HCT116 (cell line): ENCODE measurements at regions not wholly inside any gene's neighbourhood (a gene's known extent, or its start where the extent isn't known, plus 50 kb on each side); places are given as distances from the start of the nearest gene placed in this dataset.
"Not testable (repeated sequence)": the region's sequence is repeated elsewhere in the genome, so short reads cannot be mapped to it uniquely, and the experiment has no call there.

Experiments used
- ATAC-seq: fragments of 200-7000 bp; cut with Tn5 transposase; 2 replicates; pipeline ENCODE4 v1.9.1; 2020; ENCODE audit warnings: mild to moderate bottlenecking, moderate library complexity
- BruUV-seq: library from RNA; stranded (reverse); fragments of 400-500 nt; replicated peaks from 2 replicates; lab custom pipeline; 2021; lab: Mats Ljungman, UMichigan
- CTCF ChIA-PET: fragments of 300-600 bp; sonication (Branson Sonifier 250); formaldehyde crosslinking; loops from one replicate; lab custom pipeline; 2021; ENCODE audit warnings: antibody characterized with exemption; lab: Charles Lee
- POLR2A ChIA-PET: fragments of 300-600, 350-600 bp; sonication (Branson Sonifier 250); formaldehyde crosslinking; loops from one replicate; lab custom pipeline; 2021; ENCODE audit warnings: antibody characterized with exemption; lab: Charles Lee
- RAD21 ChIA-PET, 2 experiments: fragments of 300-600 bp; sonication (Branson Sonifier 250); formaldehyde crosslinking; loops; one replicate each; lab custom pipeline; 2023; ENCODE audit warnings: low total read pairs in 2 of 2; ENCODE audit not compliant: uncharacterized antibody in 2 of 2, unreplicated experiment in 2 of 2, low non-redundant PET in 1 of 2; lab: Charles Lee
- DNase-seq: peaks from one replicate; pipeline ENCODE4 v3.0.0-alpha.2; 2010; ENCODE audit warnings: low read depth, low spot score
- H2AFZ ChIP-seq: fragments of 200-600 bp; shearing (Covaris generic), sonication (generic); 2 replicates; pipeline ENCODE4 v1.6.1; 2017; ENCODE audit warnings: low read depth, mixed run types, mixed read lengths, antibody characterized with exemption, low read length; ENCODE audit not compliant: poor library complexity, severe bottlenecking
- H3K27ac ChIP-seq: 2 replicates; pipeline ENCODE4 v1.5.1; 2012; ENCODE audit warnings: low read depth, low read length
- H3K27me3 ChIP-seq: fragments of 200-600 bp; sonication (generic); 2 replicates; pipeline ENCODE4 v1.6.1; 2016; ENCODE audit warnings: mixed run types, low read length, mixed read lengths; ENCODE audit not compliant: insufficient read depth
- H3K36me3 ChIP-seq, 2 experiments: fragments of 200-500 bp in 1 of 2; fragments of 200-600 bp in 1 of 2; sonication (Bioruptor generic) in 1 of 2; sonication (generic) in 1 of 2; 2 replicates each; pipeline versions ENCODE4 v1.5.1 to v1.6.1; 2014 to 2016; ENCODE audit warnings: low read length in 2 of 2, inconsistent platforms in 1 of 2, mixed read lengths in 1 of 2, mixed run types in 1 of 2; ENCODE audit not compliant: insufficient read depth in 2 of 2, control insufficient read depth in 1 of 2
- H3K4me1 ChIP-seq, 2 experiments: fragments of 200-600 bp in 1 of 2; sonication (generic) in 1 of 2; 2 replicates each; pipeline versions ENCODE4 v1.5.1 to v1.6.1; 2012 to 2017; ENCODE audit warnings: low read length in 2 of 2, inconsistent platforms in 1 of 2, mild to moderate bottlenecking in 1 of 2, mixed read lengths in 1 of 2, mixed run types in 1 of 2, moderate library complexity in 1 of 2; ENCODE audit not compliant: insufficient read depth in 2 of 2, control insufficient read depth in 1 of 2
- H3K4me2 ChIP-seq: fragments of 200-600 bp; sonication (generic); 2 replicates; pipeline ENCODE4 v1.6.1; 2017; ENCODE audit warnings: mixed run types, low read length, mixed read lengths
- H3K4me3 ChIP-seq, 2 experiments: fragments of 200-600 bp in 1 of 2; sonication (generic) in 1 of 2; replicated peaks in 1 of 2; 2 replicates each; pipeline ENCODE4 v1.5.1; 2011 to 2016; ENCODE audit warnings: low read length in 2 of 2, control low read depth in 1 of 2, low read depth in 1 of 2, mild to moderate bottlenecking in 1 of 2, mixed read lengths in 1 of 2, mixed run types in 1 of 2
- H3K79me2 ChIP-seq: fragments of 200-600 bp; sonication (generic); 2 replicates; pipeline ENCODE4 v1.6.1; 2017; ENCODE audit warnings: mild to moderate bottlenecking, mixed run types, low read length, moderate library complexity, mixed read lengths; ENCODE audit not compliant: insufficient read depth
- H3K9ac ChIP-seq: fragments of 200-600 bp; sonication (generic); 2 replicates; pipeline ENCODE4 v1.6.1; 2016; ENCODE audit warnings: low read length, mixed read lengths
- H3K9me2 ChIP-seq: fragments of 200-600 bp; sonication (generic), shearing (Covaris generic); 2 replicates; pipeline ENCODE4 v1.6.1; 2017; ENCODE audit warnings: mixed run types, mild to moderate bottlenecking, moderate library complexity; ENCODE audit not compliant: insufficient read depth
- H3K9me3 ChIP-seq, 2 experiments: fragments of 200-500 bp in 1 of 2; fragments of 200-600 bp in 1 of 2; sonication (Bioruptor generic) in 1 of 2; sonication (generic) in 1 of 2; 2 replicates each; pipeline ENCODE4 v1.6.1; 2014 to 2017; ENCODE audit warnings: low read length in 2 of 2, mixed read lengths in 2 of 2, inconsistent platforms in 1 of 2, low read depth in 1 of 2, mild to moderate bottlenecking in 1 of 2, mixed run types in 1 of 2, moderate library complexity in 1 of 2; ENCODE audit not compliant: control insufficient read depth in 1 of 2, insufficient read depth in 1 of 2
- H4K20me1 ChIP-seq: fragments of 200-600 bp; sonication (generic), shearing (Covaris generic); 2 replicates; pipeline ENCODE4 v1.6.1; 2017; ENCODE audit warnings: mixed run types, mild to moderate bottlenecking, moderate library complexity; ENCODE audit not compliant: insufficient read depth
- RAD21 ChIP-seq: IDR thresholded peaks from 2 replicates; pipeline ENCODE4 v1.6.1; 2012; ENCODE audit warnings: low read depth, mild to moderate bottlenecking
- TCF7L2 ChIP-seq: IDR thresholded peaks from 2 replicates; pipeline ENCODE4 v1.7.0; 2011; ENCODE audit warnings: borderline replicate concordance, inconsistent platforms; ENCODE audit not compliant: insufficient read depth, insufficient read length; ENCODE audit errors: extremely low read depth
- ZFX ChIP-seq: fragments of 450-650 bp; IDR thresholded peaks from 2 replicates; pipeline ENCODE4 v1.6.1; 2017
- intact Hi-C: fragments of 100-400 bp; cut with micrococcal nuclease; formaldehyde crosslinking; loops from 2 replicates; pipeline ENCODE4 v1.10.0; 2022
- TF ChIP-seq, protein P1 (sequence below): IDR thresholded peaks from 2 replicates; pipeline ENCODE4 v1.6.1; 2011; ENCODE audit warnings: mild to moderate bottlenecking, low read length, moderate library complexity; ENCODE audit not compliant: insufficient replicate concordance; ENCODE audit errors: extremely low read depth

DNA sequence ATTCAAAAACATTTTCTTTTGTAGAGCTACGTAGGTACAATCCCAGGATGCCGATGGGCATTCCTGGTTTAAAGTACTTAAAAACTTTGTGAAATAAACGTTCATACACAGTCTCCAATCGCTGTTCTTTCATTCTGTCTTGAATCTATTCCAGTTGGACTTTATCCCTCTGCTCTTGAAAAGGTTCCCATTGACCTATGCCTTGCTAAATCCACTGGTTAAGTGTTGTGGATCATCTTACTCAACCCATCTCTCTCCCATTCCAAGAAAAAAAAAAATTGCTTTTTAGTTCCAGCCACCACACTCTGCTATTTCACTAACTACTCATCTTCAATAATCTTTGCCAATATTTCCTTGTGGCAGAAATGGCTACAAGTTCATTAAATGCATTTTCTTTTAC is 542.3 kb upstream of the GRIA3 start:
- H3K27ac ChIP-seq = no peak overlapping the region
- RAD21 ChIA-PET = no interaction called here
- intact Hi-C loops = no loop called here
- H3K4me1 ChIP-seq = no peaks in the 10 kb centered on the region
- no peaks in the 10 kb centered on the region for H3K9me2 ChIP-seq
- ATAC-seq (no peak), DNase-seq (no peak)
- CTCF ChIA-PET = no interaction called here
- no peaks in the 10 kb centered on the region for H4K20me1 ChIP-seq
- no peaks in the 10 kb centered on the region for H3K9me3 ChIP-seq
- no peaks in the 10 kb centered on the region for H3K79me2 ChIP-seq
- POLR2A ChIA-PET = no interaction called here
- H3K9ac ChIP-seq = no peak overlapping the region
- no peak overlapping the region for H2AFZ ChIP-seq
- no peaks in the 10 kb centered on the region for H3K36me3 ChIP-seq
- H3K4me3 ChIP-seq = no peak overlapping the region
- no peaks in the 10 kb centered on the region for H3K27me3 ChIP-seq
- H3K4me2 ChIP-seq = no peak overlapping the region
- TF ChIP-seq, protein P1, sequence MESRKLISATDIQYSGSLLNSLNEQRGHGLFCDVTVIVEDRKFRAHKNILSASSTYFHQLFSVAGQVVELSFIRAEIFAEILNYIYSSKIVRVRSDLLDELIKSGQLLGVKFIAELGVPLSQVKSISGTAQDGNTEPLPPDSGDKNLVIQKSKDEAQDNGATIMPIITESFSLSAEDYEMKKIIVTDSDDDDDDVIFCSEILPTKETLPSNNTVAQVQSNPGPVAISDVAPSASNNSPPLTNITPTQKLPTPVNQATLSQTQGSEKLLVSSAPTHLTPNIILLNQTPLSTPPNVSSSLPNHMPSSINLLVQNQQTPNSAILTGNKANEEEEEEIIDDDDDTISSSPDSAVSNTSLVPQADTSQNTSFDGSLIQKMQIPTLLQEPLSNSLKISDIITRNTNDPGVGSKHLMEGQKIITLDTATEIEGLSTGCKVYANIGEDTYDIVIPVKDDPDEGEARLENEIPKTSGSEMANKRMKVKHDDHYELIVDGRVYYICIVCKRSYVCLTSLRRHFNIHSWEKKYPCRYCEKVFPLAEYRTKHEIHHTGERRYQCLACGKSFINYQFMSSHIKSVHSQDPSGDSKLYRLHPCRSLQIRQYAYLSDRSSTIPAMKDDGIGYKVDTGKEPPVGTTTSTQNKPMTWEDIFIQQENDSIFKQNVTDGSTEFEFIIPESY = no peak
- no peak for TF ChIP-seq TCF7L2
- no peak for TF ChIP-seq ZFX
- TF ChIP-seq RAD21 = no peak
- TF ChIP-seq, all 23 proteins: peak for 0
- no TSS peak for BruUV-seq

DNA sequence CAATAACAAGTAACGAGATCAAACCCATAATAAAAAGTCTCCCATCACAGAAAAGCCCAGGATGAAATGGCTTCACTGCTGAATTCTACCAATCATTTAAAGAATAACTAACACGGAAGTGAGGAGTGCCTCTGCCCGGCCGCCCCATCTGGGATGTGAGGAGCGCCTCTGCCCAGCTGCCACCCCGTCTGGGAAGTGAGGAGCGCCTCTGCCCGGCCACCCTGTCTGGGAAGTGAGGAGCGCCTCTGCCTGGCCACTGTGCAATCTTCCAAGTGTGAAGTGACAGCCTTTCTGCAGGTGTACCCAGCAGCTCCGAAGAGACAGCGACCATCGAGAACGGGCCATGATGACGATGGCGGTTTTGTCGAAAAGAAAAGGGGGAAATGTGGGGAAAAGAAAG is 528.8 kb upstream of the GRIA3 start:
- H3K9ac ChIP-seq, H3K9me3 ChIP-seq, H3K4me3 ChIP-seq, H3K79me2 ChIP-seq, H3K4me1 ChIP-seq, ATAC-seq, intact Hi-C loops, H3K27me3 ChIP-seq, H2AFZ ChIP-seq, CTCF ChIA-PET, H4K20me1 ChIP-seq, H3K9me2 ChIP-seq, RAD21 ChIA-PET, H3K27ac ChIP-seq, H3K4me2 ChIP-seq, BruUV-seq, POLR2A ChIA-PET, H3K36me3 ChIP-seq, DNase-seq: not testable (repeated sequence)
